Coronary artery (tissue), 2 donors: ENCODE measurements at regions not wholly inside any gene's neighbourhood (a gene's known extent, or its start where the extent isn't known, plus 50 kb on each side); places are given as distances from the start of the nearest gene placed in this dataset.

Experiments used
- DNase-seq: peaks from one replicate; pipeline ENCODE4 v3.0.0-alpha.2; 2017; ENCODE audit warnings: low spot score
- H3K27ac ChIP-seq, 2 donors: fragments of 200-600 bp; sonication (generic); one replicate each; pipeline ENCODE4 v1.5.1; 2016 to 2019
- H3K4me3 ChIP-seq: fragments of 200-600 bp; sonication (generic); 2 replicates; pipeline ENCODE4 v1.5.1; 2016; ENCODE audit warnings: mild to moderate bottlenecking, moderate library complexity
- TF ChIP-seq, protein P1 (sequence below): fragments of 200-600 bp; sonication (generic); IDR thresholded peaks from one replicate; pipeline ENCODE4 v1.5.1; 2019; ENCODE audit warnings: antibody characterized with exemption

DNA sequence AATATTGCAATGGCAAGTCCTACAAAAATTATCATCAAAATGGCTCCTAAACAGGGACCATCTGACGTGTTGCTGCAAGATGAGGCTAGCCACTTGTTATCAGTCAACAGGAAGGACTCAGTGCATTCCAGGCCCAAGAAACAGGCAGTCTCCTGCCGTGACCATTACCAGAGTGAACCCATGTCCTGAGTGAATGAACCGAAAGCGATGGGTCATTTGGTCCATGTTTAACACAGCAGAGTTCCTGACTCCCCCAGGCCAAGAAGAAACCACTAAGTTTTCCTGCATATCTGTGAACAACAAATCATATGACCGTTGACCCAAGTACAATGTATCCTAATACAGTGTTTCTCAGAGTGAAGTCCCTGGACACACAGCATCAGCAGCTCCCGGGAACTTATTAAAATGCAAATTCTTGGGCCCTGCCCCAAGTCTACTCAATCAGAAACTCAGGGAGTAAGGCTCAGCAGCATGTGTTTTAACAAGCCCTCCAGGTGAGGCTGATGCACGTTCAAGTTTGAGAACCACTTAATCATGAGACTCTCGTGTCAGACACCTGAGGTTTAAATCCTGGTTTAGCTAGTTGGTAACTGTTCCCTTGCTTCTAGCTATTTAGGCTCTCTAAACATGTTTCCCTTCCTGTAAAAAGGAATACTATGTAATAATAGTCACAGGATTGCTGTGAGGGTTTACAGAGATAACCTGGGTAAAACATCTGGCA lies 429.4 kb upstream of the MAF start:
- TF ChIP-seq, protein P1, sequence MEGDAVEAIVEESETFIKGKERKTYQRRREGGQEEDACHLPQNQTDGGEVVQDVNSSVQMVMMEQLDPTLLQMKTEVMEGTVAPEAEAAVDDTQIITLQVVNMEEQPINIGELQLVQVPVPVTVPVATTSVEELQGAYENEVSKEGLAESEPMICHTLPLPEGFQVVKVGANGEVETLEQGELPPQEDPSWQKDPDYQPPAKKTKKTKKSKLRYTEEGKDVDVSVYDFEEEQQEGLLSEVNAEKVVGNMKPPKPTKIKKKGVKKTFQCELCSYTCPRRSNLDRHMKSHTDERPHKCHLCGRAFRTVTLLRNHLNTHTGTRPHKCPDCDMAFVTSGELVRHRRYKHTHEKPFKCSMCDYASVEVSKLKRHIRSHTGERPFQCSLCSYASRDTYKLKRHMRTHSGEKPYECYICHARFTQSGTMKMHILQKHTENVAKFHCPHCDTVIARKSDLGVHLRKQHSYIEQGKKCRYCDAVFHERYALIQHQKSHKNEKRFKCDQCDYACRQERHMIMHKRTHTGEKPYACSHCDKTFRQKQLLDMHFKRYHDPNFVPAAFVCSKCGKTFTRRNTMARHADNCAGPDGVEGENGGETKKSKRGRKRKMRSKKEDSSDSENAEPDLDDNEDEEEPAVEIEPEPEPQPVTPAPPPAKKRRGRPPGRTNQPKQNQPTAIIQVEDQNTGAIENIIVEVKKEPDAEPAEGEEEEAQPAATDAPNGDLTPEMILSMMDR: no peak
- no peak overlapping the region for H3K4me3 ChIP-seq
- no peak for DNase-seq
- H3K27ac ChIP-seq: no peak overlapping the region

DNA sequence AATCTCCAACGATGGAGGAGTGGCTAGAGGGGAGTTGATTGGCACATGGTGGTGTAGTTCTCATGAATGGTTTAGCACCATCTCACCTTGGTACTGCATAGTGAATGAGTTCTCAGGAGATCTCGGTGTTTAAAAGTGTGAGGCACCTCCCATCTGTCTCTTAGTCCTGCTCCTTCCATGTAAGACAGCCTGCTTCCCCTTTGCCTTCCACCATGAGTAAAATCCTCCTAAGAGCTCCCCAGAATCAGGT lies 428.8 kb upstream of the MAF start:
- no peak for DNase-seq
- Histone ChIP-seq H3K4me3 (no peak overlapping the region), H3K27ac (no peak overlapping the region)
- TF ChIP-seq, protein P1: no peak

DNA sequence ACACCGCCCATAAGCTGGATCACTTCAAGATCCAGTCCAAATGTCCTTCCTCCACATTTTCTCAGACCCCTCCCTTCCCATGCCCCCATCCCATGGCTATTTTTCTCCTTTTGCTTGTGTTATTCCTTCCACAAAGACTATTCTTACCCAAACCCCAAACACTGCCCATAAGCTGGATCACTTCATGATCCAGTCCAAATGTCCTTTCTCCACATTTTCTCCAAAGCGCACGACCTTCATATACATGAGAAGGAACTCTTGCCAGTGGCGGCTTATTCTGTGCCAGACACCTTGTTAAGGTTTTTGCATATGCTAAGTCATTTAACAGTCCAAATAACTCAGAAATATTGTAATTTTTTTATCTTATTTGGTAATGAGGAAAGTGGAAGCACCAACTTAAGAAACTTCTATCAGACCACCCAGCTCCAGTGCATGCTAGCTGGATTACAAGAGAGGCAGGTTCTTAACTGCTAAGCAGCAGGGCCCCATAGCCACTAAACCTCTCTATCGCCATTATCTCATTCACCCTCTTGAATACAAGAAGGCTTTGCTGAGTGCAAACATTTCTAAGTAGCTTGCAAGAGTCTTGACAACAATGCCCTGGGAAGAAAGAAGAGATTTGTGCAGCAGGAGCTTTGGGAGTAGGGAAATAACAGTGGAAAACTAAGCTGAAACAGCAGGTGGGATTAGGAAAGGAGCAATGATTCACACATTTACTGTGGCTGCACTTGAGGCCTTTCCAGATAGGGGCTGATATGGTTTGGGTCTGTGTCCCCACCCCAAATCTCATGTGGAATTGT lies 428.2 kb upstream of the MAF start:
- TF ChIP-seq, protein P1: no peak
- no peak overlapping the region for H3K27ac ChIP-seq
- H3K4me3 ChIP-seq: no peak overlapping the region
- no peak for DNase-seq

DNA sequence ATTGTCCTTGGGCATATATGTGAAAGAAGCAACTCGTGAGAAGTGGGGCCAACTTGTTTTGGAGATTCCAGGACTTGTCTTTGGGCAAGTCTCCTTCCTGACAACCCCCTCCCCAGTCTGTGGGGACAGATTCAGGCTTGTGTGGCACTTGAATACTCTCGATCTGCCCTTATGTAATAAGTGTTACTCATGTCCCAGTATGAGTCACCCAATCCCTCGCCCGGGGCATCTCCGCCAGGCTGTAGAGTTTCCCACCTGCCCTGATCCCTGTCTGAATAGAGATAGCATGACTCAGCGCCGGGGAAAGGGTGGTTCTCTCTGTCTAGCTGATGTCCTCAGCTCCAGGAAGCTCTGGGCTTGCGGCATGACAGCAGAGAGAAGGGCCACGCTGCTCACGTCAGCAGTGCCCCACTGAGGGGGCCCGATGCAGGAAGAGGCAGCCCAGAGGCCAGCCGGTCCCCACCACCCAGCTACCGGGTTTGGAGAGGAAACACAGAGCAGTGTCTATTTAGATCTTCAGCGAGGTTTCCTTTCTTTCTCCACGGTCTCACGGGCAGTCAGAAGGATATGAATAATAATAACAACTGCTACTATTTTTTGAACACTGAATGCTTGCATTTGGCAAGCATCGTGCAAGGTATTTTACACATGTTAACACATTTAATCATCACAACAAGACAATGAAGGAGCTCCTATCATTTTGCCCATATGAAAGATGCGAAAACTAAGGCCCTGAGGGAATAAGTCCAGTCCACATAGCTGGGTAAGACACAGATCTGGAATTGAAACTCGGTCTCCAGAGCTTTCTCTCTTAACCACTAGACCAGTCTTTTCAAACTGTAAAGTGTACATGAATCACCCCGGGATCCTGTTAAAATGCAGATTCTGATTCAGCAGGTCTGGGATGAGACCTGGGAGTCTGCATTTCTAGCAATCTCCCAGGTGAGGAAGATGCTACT lies 426.7 kb upstream of the MAF start:
- Histone ChIP-seq H3K4me3 (peak overlapping the region; percentile 47), H3K27ac (no peak overlapping the region)
- peak; percentile 75 for DNase-seq
- TF ChIP-seq, protein P1: no peak

DNA sequence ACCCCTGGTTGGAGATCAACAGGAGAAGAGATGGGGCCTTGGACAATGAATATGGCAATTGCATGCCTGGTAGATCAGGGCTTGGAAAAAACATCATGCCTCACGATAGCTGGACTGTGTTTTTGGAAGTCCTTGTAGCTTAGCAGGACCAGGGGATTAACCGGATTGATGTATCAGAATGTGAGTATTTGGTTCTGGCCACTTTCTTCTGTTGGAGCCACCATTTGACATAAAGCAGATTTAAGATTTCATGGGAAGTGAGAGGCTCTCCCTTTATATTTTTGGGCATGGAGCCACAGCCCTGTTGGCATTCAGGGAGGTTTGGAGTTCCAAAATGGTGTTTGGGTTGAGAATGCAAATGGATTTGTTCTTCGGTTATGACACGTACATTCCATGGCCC lies 424.7 kb upstream of the MAF start:
- H3K27ac ChIP-seq: no peak overlapping the region
- TF ChIP-seq, protein P1: no peak
- no peak for DNase-seq
- H3K4me3 ChIP-seq: no peak overlapping the region

DNA sequence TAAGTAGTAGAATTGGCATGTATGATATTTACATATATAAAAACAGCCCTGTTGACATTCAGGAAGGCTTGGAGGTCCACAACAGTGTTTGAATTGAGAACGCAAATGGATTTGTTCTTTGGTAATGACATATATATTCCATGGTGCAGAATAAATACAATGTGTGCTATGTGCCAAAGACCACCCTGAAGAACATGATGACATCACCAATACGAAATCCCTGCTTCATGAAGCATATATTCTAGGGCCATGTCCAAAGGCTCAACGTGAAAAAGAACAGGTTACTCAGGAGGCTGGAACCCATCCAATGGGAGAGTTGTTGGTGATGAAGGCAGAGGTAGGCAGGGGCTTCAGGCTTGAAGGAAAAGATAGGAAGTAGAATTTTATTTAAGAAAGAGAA lies 423.9 kb upstream of the MAF start:
- no peak overlapping the region for H3K4me3 ChIP-seq

More for the DNA sequence above, 423.9 kb upstream of the MAF start:
- DNase-seq: no peak
- TF ChIP-seq, protein P1: no peak
- H3K27ac ChIP-seq: no peak overlapping the region
